Karpas-422 (cell line): ENCODE measurements at regions not wholly inside any gene's neighbourhood (a gene's known extent, or its start where the extent isn't known, plus 50 kb on each side); places are given as distances from the start of the nearest gene placed in this dataset.
A peak's percentile ranks its signal among the peaks of the same experiment; 100 is the strongest.
"Not testable (repeated sequence)": the region's sequence is repeated elsewhere in the genome, so short reads cannot be mapped to it uniquely, and the experiment has no call there.

Experiments
- DNase-seq: peaks from one replicate; pipeline ENCODE4 v3.0.0-alpha.2; 2015
- H2AFZ ChIP-seq: fragments of 200-600 bp; sonication (generic); 2 replicates; pipeline ENCODE4 v1.6.1; 2014; ENCODE audit warnings: antibody characterized with exemption, low read length, mixed read lengths
- H3K27ac ChIP-seq: fragments of 200-600 bp; sonication (generic); 2 replicates; pipeline ENCODE4 v1.5.1; 2014; ENCODE audit warnings: mild to moderate bottlenecking, low read length, moderate library complexity
- H3K27me3 ChIP-seq: fragments of 200-600 bp; sonication (generic); 2 replicates; pipeline ENCODE4 v1.6.1; 2014; ENCODE audit warnings: low read length, mixed read lengths
- H3K36me3 ChIP-seq: fragments of 200-600 bp; sonication (generic); 2 replicates; pipeline ENCODE4 v1.6.1; 2014; ENCODE audit warnings: low read length, mixed read lengths; ENCODE audit not compliant: insufficient read depth
- H3K4me1 ChIP-seq: fragments of 200-600 bp; sonication (generic); 2 replicates; pipeline ENCODE4 v1.6.1; 2014; ENCODE audit warnings: mild to moderate bottlenecking, low read length, mixed read lengths
- H3K4me2 ChIP-seq: fragments of 200-600 bp; sonication (generic); 2 replicates; pipeline ENCODE4 v1.6.1; 2014; ENCODE audit warnings: low read length, low read depth, mild to moderate bottlenecking; ENCODE audit not compliant: poor library complexity, severe bottlenecking
- H3K4me3 ChIP-seq: fragments of 200-600 bp; sonication (generic); 2 replicates; pipeline ENCODE4 v1.5.1; 2014; ENCODE audit warnings: mild to moderate bottlenecking, antibody characterized with exemption, low read length, mixed read lengths
- H3K79me2 ChIP-seq: fragments of 200-600 bp; sonication (generic); 2 replicates; pipeline ENCODE4 v1.6.1; 2014; ENCODE audit warnings: mild to moderate bottlenecking, low read length, mixed read lengths
- H3K9ac ChIP-seq: fragments of 200-600 bp; sonication (generic); 2 replicates; pipeline ENCODE4 v1.6.0; 2014; ENCODE audit warnings: low read length
- H3K9me2 ChIP-seq: fragments of 200-600 bp; sonication (generic), shearing (Covaris generic); replicated peaks from 2 replicates; pipeline ENCODE4 v1.6.0; 2014; ENCODE audit warnings: mild to moderate bottlenecking, low read length, moderate library complexity; ENCODE audit not compliant: insufficient read depth
- H3K9me3 ChIP-seq: fragments of 300-700, 200-600 bp; sonication (generic); 2 replicates; pipeline ENCODE4 v1.6.1; 2014; ENCODE audit warnings: low read length, mixed read lengths
- H4K20me1 ChIP-seq: fragments of 200-600 bp; sonication (generic); 2 replicates; pipeline ENCODE4 v1.6.1; 2014; ENCODE audit warnings: mild to moderate bottlenecking, antibody characterized with exemption, low read length, low read depth; ENCODE audit not compliant: insufficient read depth

GRCh38 chr1:117712621-117713020 is 106.8 kb downstream of the TENT5C start:
- no peak overlapping the region for H2AFZ ChIP-seq

GRCh38 chr1:117714546-117714945 is 108.7 kb downstream of the TENT5C start:
- Histone ChIP-seq H3K9me2 (no peaks in the 10 kb centered on the region), H3K9ac (no peak overlapping the region), H3K4me1 (no peaks in the 10 kb centered on the region), H3K27me3 (no peaks in the 10 kb centered on the region), H3K9me3 (no peaks in the 10 kb centered on the region), H3K27ac (no peak overlapping the region), H3K4me2 (no peak overlapping the region), H4K20me1 (no peaks in the 10 kb centered on the region), H2AFZ (no peak overlapping the region), H3K36me3 (no peaks in the 10 kb centered on the region), H3K79me2 (no peaks in the 10 kb centered on the region), H3K4me3 (no peak overlapping the region)
- DNase-seq: no peak

More at GRCh38 chr1:117712621-117713020, 106.8 kb downstream of the TENT5C start:
- no peak for DNase-seq
- Histone ChIP-seq H3K27ac (no peak overlapping the region), H3K4me2 (no peak overlapping the region), H3K4me1 (no peaks in the 10 kb centered on the region), H3K79me2 (no peaks in the 10 kb centered on the region), H3K36me3 (no peaks in the 10 kb centered on the region), H3K9me2 (no peaks in the 10 kb centered on the region), H3K27me3 (no peaks in the 10 kb centered on the region), H3K9ac (no peak overlapping the region), H4K20me1 (no peaks in the 10 kb centered on the region), H3K4me3 (no peak overlapping the region), H3K9me3 (no peaks in the 10 kb centered on the region)

- not testable (repeated sequence) for H3K27me3 ChIP-seq, H3K4me3 ChIP-seq, DNase-seq, H3K4me1 ChIP-seq, H3K27ac ChIP-seq, H3K9me2 ChIP-seq, H3K79me2 ChIP-seq, H3K4me2 ChIP-seq, H3K36me3 ChIP-seq, H2AFZ ChIP-seq, H3K9me3 ChIP-seq, H3K9ac ChIP-seq, H4K20me1 ChIP-seq
These were observed 110.2 kb downstream of the TENT5C start for GRCh38 chr1:117716030-117716429.

GRCh38 chr1:117717980-117718379 is 112.1 kb downstream of the TENT5C start:
- not testable (repeated sequence) for H3K9ac ChIP-seq, H3K4me3 ChIP-seq, H3K4me1 ChIP-seq, H2AFZ ChIP-seq, H3K27ac ChIP-seq, H3K4me2 ChIP-seq, H3K27me3 ChIP-seq, H3K36me3 ChIP-seq, H3K9me2 ChIP-seq, H3K9me3 ChIP-seq, H4K20me1 ChIP-seq, H3K79me2 ChIP-seq
- DNase-seq: peak; percentile 9

- H3K79me2 ChIP-seq, H3K4me1 ChIP-seq, H2AFZ ChIP-seq, H3K4me3 ChIP-seq, H3K9ac ChIP-seq, H3K36me3 ChIP-seq, H3K9me2 ChIP-seq, H3K9me3 ChIP-seq, H3K4me2 ChIP-seq, H3K27ac ChIP-seq, DNase-seq, H4K20me1 ChIP-seq, H3K27me3 ChIP-seq: not testable (repeated sequence)
These were observed 112.7 kb downstream of the TENT5C start for GRCh38 chr1:117718596-117718995.

- DNase-seq: no peak
- no peaks in the 10 kb centered on the region for H3K9me3 ChIP-seq
- no peaks in the 10 kb centered on the region for H4K20me1 ChIP-seq
- H3K4me2 ChIP-seq: no peak overlapping the region
- H3K9me2 ChIP-seq: no peaks in the 10 kb centered on the region
- H2AFZ ChIP-seq: no peak overlapping the region
- no peak overlapping the region for H3K27ac ChIP-seq
- H3K4me3 ChIP-seq: no peak overlapping the region
- no peaks in the 10 kb centered on the region for H3K36me3 ChIP-seq
- H3K4me1 ChIP-seq: no peaks in the 10 kb centered on the region
- H3K9ac ChIP-seq: no peak overlapping the region
- no peaks in the 10 kb centered on the region for H3K79me2 ChIP-seq
- H3K27me3 ChIP-seq: no peaks in the 10 kb centered on the region
These were observed 113.2 kb downstream of the TENT5C start for GRCh38 chr1:117719004-117719403.

- peak; percentile 48 for DNase-seq
- H3K4me2 ChIP-seq: no peak overlapping the region
- H2AFZ ChIP-seq: no peak overlapping the region
- no peaks in the 10 kb centered on the region for H3K9me2 ChIP-seq
- peaks cover 8% of the 10 kb centered on the region; the same call in 1 of the 2 replicates for H3K4me1 ChIP-seq
- H3K36me3 ChIP-seq: no peaks in the 10 kb centered on the region
- no peak overlapping the region for H3K9ac ChIP-seq
- H3K27me3 ChIP-seq: no peaks in the 10 kb centered on the region
- H3K27ac ChIP-seq: no peak overlapping the region
- no peaks in the 10 kb centered on the region for H4K20me1 ChIP-seq
- H3K79me2 ChIP-seq: no peaks in the 10 kb centered on the region
- H3K4me3 ChIP-seq: no peak overlapping the region
- H3K9me3 ChIP-seq: no peaks in the 10 kb centered on the region
These were observed 126.4 kb downstream of the TENT5C start for GRCh38 chr1:117732065-117732797.

GRCh38 chr1:117732956-117733355 is 127.1 kb downstream of the TENT5C start:
- Histone ChIP-seq H3K9ac (no peak overlapping the region), H3K36me3 (no peaks in the 10 kb centered on the region)

More at GRCh38 chr1:117732956-117733355, 127.1 kb downstream of the TENT5C start:
- no peak for DNase-seq
- Histone ChIP-seq H3K4me3 (no peak overlapping the region), H3K27ac (no peak overlapping the region), H3K79me2 (no peaks in the 10 kb centered on the region), H2AFZ (no peak overlapping the region), H3K9me2 (no peaks in the 10 kb centered on the region), H4K20me1 (no peaks in the 10 kb centered on the region), H3K9me3 (no peaks in the 10 kb centered on the region), H3K27me3 (no peaks in the 10 kb centered on the region), H3K4me2 (no peak overlapping the region), H3K4me1 (peaks cover 8% of the 10 kb centered on the region; the same call in 1 of the 2 replicates)
